GM23338 (cell line): ENCODE measurements at regions not wholly inside any gene's neighbourhood (a gene's known extent, or its start where the extent isn't known, plus 50 kb on each side); places are given as distances from the start of the nearest gene placed in this dataset.

Experiments used
- ATAC-seq: fragments of 200-7000 bp; cut with Tn5 transposase; 3 replicates; pipeline ENCODE4 v1.9.1; 2020
- DNase-seq: peaks from one replicate; pipeline ENCODE4 v3.0.0-alpha.2; 2015; ENCODE audit warnings: low spot score
- H2AFZ ChIP-seq: fragments of 200-600 bp; sonication (generic); 2 replicates; pipeline ENCODE4 v1.8.0; 2016; ENCODE audit warnings: antibody characterized with exemption, mild to moderate bottlenecking, moderate library complexity
- H3F3A ChIP-seq: fragments of 200-600 bp; sonication (generic); replicated peaks from 2 replicates; pipeline ENCODE4 v1.8.0; 2017; ENCODE audit warnings: antibody characterized with exemption, mixed run types, low read depth
- H3K27ac ChIP-seq: fragments of 200-600 bp; sonication (generic); 2 replicates; pipeline ENCODE4 v1.6.1; 2016; ENCODE audit warnings: low read depth
- H3K27me3 ChIP-seq: fragments of 200-600 bp; sonication (generic); 2 replicates; pipeline ENCODE4 v1.8.0; 2016; ENCODE audit warnings: mild to moderate bottlenecking, mixed run types, moderate library complexity; ENCODE audit not compliant: insufficient read depth
- H3K36me3 ChIP-seq: fragments of 200-600 bp; sonication (generic); 2 replicates; pipeline ENCODE4 v1.8.0; 2016; ENCODE audit warnings: mild to moderate bottlenecking; ENCODE audit not compliant: insufficient read depth
- H3K4me1 ChIP-seq: fragments of 200-600 bp; sonication (generic); 2 replicates; pipeline ENCODE4 v1.8.0; 2016; ENCODE audit warnings: mild to moderate bottlenecking, moderate library complexity; ENCODE audit not compliant: insufficient read depth
- H3K4me2 ChIP-seq: fragments of 200-600 bp; sonication (generic); 2 replicates; pipeline ENCODE4 v1.7.1; 2017; ENCODE audit warnings: mixed run types
- H3K4me3 ChIP-seq: fragments of 200-600 bp; sonication (generic); 2 replicates; pipeline ENCODE4 v1.6.1; 2016; ENCODE audit warnings: mixed run types
- H3K79me2 ChIP-seq: fragments of 200-600 bp; sonication (generic); replicated peaks from 2 replicates; pipeline ENCODE4 v1.8.0; 2017; ENCODE audit warnings: mild to moderate bottlenecking; ENCODE audit not compliant: insufficient read depth
- H3K9me2 ChIP-seq: fragments of 200-600 bp; sonication (generic); 2 replicates; pipeline ENCODE4 v1.8.0; 2017; ENCODE audit not compliant: insufficient read depth
- H4K20me1 ChIP-seq: fragments of 200-600 bp; sonication (generic); replicated peaks from 2 replicates; pipeline ENCODE4 v1.8.0; 2017; ENCODE audit warnings: mild to moderate bottlenecking; ENCODE audit not compliant: insufficient read depth
- H3K27ac Mint-ChIP-seq: 2 replicates; pipeline ENCODE4 v1.8.0; 2020; ENCODE audit warnings: inconsistent platforms, mild to moderate bottlenecking, moderate library complexity, mixed read lengths
- H3K27me3 Mint-ChIP-seq: 3 replicates; pipeline ENCODE4 v1.8.0; 2022; ENCODE audit warnings: low read depth, mild to moderate bottlenecking, moderate library complexity, mixed read lengths, inconsistent platforms; ENCODE audit not compliant: insufficient read depth, poor library complexity
- H3K36me3 Mint-ChIP-seq: 3 replicates; pipeline ENCODE4 v1.8.0; 2021; ENCODE audit warnings: low read depth, mild to moderate bottlenecking, inconsistent platforms, moderate library complexity, mixed read lengths
- H3K4me1 Mint-ChIP-seq: 3 replicates; pipeline ENCODE4 v1.8.0; 2020; ENCODE audit warnings: mild to moderate bottlenecking, inconsistent platforms, mixed read lengths
- H3K4me3 Mint-ChIP-seq: 3 replicates; pipeline ENCODE4 v1.8.0; 2021; ENCODE audit warnings: moderate library complexity, mild to moderate bottlenecking, inconsistent platforms, mixed read lengths
- H3K9me3 Mint-ChIP-seq: 3 replicates; pipeline ENCODE4 v1.8.0; 2020; ENCODE audit warnings: moderate library complexity, mild to moderate bottlenecking, inconsistent platforms, mixed read lengths
- CREB1 ChIP-seq: fragments of 250-450 bp; sonication (Bioruptor Pico); IDR thresholded peaks from 2 replicates; pipeline ENCODE4 v1.5.0; 2020; ENCODE audit warnings: low read depth, mild to moderate bottlenecking, moderate library complexity
- EZH2 ChIP-seq: fragments of 200-600 bp; sonication (generic); IDR thresholded peaks from one replicate; pipeline ENCODE4 v1.8.0; 2017; ENCODE audit warnings: antibody characterized with exemption, mild to moderate bottlenecking, low read depth; ENCODE audit not compliant: unreplicated experiment
- EZH2phosphoT487 ChIP-seq: fragments of 200-600 bp; sonication (generic); IDR thresholded peaks from one replicate; pipeline ENCODE4 v1.8.1; 2018; ENCODE audit warnings: antibody characterized with exemption; ENCODE audit not compliant: unreplicated experiment
- JUNB ChIP-seq: IDR thresholded peaks from one replicate; pipeline ENCODE4 v1.6.1; 2016; ENCODE audit warnings: antibody characterized with exemption; ENCODE audit not compliant: unreplicated experiment
- NANOG ChIP-seq: IDR thresholded peaks from 2 replicates; pipeline ENCODE4 v1.6.1; 2016; ENCODE audit warnings: antibody characterized with exemption, borderline replicate concordance
- POLR2AphosphoS5 ChIP-seq: IDR thresholded peaks from 2 replicates; pipeline ENCODE4 v1.6.1; 2016; ENCODE audit warnings: antibody characterized with exemption, low read depth
- STAT1 ChIP-seq: IDR thresholded peaks from one replicate; pipeline ENCODE4 v1.6.1; 2016; ENCODE audit warnings: antibody characterized with exemption; ENCODE audit not compliant: unreplicated experiment
- ZNF114 ChIP-seq: fragments of 250-450 bp; sonication (Bioruptor Pico); IDR thresholded peaks from 2 replicates; pipeline ENCODE4 v1.5.0; 2020; ENCODE audit warnings: mild to moderate bottlenecking, moderate library complexity
- ZNF331 ChIP-seq: fragments of 250-450 bp; sonication (Bioruptor Pico); IDR thresholded peaks from 2 replicates; pipeline ENCODE4 v1.5.0; 2020; ENCODE audit warnings: low read depth, mild to moderate bottlenecking, moderate library complexity
- TF ChIP-seq, protein P1 (sequence below): fragments of 250-450 bp; sonication (Bioruptor Pico); IDR thresholded peaks from 2 replicates; pipeline ENCODE4 v1.5.0; 2020; ENCODE audit warnings: mild to moderate bottlenecking, moderate library complexity
- TF ChIP-seq, protein P2 (sequence below): IDR thresholded peaks from 2 replicates; pipeline ENCODE4 v1.6.1; 2016; ENCODE audit warnings: antibody characterized with exemption
- TF ChIP-seq, protein P3 (sequence below), 2 experiments: fragments of 200-600 bp in 1 of 2; sonication (generic) in 1 of 2; conservative IDR thresholded peaks; 2 replicates each; pipeline versions ENCODE4 v1.5.1 to v1.6.1; 2016 to 2017; ENCODE audit warnings: antibody characterized with exemption in 2 of 2, low read depth in 2 of 2, mild to moderate bottlenecking in 2 of 2, moderate library complexity in 1 of 2
- TF ChIP-seq, protein P4 (sequence below): IDR thresholded peaks from one replicate; pipeline ENCODE4 v1.6.1; 2018; ENCODE audit warnings: antibody characterized with exemption; ENCODE audit not compliant: unreplicated experiment

DNA sequence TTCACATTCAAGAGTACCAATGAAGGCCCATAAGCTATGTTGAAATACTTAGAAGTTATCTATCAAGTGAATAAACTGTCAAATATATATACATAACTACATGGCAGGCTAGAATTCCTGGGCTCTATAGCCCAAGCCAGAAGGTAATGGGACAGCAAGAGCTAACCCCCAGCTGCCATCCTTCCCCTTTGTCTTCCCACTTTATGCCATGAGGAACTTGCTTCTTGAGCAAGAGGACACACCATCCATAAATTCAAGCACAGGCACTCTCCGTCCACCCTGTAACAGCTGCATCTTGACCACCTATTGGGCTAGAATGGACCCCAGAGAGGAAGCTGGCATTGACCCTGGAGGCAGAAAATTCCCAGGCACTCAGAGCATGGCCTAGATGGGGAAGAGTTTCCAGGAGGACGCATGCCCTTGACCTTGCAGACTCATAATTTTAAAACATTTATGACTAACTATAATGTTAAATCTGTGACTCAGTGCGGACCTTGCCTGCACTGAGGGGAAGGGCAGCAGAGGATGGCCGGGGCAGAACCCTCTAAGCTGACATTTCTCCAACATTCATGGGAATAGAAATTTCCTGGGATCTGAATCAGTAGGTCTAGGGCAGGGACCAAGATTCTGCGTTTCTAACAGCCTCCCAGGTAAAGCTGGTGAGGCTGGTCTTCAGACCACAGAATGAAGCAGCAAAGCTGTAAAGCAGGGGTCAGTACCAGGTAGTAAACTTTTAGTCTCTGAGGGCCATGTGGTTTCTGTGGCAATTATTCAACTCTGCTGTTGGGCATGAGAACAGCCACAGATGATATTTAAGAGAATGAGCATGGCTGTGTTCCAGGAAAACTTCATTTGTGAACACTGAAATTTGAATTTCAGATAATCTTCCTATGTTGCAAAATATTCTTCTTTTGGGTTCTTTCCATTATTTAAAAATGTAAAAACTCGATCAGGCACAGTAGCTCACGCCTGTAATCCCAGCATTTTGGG is 71.4 kb upstream of the CLDN10 start:
- no peaks in the 10 kb centered on the region for H3K9me3 Mint-ChIP-seq
- TF ChIP-seq, protein P1, sequence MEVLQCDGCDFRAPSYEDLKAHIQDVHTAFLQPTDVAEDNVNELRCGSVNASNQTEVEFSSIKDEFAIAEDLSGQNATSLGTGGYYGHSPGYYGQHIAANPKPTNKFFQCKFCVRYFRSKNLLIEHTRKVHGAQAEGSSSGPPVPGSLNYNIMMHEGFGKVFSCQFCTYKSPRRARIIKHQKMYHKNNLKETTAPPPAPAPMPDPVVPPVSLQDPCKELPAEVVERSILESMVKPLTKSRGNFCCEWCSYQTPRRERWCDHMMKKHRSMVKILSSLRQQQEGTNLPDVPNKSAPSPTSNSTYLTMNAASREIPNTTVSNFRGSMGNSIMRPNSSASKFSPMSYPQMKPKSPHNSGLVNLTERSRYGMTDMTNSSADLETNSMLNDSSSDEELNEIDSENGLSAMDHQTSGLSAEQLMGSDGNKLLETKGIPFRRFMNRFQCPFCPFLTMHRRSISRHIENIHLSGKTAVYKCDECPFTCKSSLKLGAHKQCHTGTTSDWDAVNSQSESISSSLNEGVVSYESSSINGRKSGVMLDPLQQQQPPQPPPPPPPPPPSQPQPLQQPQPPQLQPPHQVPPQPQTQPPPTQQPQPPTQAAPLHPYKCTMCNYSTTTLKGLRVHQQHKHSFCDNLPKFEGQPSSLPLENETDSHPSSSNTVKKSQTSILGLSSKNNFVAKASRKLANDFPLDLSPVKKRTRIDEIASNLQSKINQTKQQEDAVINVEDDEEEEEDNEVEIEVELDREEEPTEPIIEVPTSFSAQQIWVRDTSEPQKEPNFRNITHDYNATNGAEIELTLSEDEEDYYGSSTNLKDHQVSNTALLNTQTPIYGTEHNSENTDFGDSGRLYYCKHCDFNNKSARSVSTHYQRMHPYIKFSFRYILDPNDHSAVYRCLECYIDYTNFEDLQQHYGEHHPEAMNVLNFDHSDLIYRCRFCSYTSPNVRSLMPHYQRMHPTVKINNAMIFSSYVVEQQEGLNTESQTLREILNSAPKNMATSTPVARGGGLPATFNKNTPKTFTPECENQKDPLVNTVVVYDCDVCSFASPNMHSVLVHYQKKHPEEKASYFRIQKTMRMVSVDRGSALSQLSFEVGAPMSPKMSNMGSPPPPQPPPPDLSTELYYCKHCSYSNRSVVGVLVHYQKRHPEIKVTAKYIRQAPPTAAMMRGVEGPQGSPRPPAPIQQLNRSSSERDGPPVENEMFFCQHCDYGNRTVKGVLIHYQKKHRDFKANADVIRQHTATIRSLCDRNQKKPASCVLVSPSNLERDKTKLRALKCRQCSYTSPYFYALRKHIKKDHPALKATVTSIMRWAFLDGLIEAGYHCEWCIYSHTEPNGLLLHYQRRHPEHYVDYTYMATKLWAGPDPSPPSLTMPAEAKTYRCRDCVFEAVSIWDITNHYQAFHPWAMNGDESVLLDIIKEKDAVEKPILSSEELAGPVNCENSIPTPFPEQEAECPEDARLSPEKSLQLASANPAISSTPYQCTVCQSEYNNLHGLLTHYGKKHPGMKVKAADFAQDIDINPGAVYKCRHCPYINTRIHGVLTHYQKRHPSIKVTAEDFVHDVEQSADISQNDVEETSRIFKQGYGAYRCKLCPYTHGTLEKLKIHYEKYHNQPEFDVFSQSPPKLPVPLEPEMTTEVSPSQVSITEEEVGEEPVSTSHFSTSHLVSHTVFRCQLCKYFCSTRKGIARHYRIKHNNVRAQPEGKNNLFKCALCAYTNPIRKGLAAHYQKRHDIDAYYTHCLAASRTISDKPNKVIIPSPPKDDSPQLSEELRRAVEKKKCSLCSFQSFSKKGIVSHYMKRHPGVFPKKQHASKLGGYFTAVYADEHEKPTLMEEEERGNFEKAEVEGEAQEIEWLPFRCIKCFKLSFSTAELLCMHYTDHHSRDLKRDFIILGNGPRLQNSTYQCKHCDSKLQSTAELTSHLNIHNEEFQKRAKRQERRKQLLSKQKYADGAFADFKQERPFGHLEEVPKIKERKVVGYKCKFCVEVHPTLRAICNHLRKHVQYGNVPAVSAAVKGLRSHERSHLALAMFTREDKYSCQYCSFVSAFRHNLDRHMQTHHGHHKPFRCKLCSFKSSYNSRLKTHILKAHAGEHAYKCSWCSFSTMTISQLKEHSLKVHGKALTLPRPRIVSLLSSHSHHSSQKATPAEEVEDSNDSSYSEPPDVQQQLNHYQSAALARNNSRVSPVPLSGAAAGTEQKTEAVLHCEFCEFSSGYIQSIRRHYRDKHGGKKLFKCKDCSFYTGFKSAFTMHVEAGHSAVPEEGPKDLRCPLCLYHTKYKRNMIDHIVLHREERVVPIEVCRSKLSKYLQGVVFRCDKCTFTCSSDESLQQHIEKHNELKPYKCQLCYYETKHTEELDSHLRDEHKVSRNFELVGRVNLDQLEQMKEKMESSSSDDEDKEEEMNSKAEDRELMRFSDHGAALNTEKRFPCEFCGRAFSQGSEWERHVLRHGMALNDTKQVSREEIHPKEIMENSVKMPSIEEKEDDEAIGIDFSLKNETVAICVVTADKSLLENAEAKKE (CRISPR knock-in tag) = no peak
- TF ChIP-seq STAT1 (no peak), EZH2phosphoT487 (no peak), CREB1 (CRISPR knock-in tag) (no peak), EZH2 (no peak), NANOG (no peak), JUNB (no peak), ZNF331 (CRISPR knock-in tag) (no peak), POLR2AphosphoS5 (no peak), ZNF114 (no peak)
- TF ChIP-seq, protein P2, sequence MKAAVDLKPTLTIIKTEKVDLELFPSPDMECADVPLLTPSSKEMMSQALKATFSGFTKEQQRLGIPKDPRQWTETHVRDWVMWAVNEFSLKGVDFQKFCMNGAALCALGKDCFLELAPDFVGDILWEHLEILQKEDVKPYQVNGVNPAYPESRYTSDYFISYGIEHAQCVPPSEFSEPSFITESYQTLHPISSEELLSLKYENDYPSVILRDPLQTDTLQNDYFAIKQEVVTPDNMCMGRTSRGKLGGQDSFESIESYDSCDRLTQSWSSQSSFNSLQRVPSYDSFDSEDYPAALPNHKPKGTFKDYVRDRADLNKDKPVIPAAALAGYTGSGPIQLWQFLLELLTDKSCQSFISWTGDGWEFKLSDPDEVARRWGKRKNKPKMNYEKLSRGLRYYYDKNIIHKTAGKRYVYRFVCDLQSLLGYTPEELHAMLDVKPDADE = no peak
- TF ChIP-seq, protein P3, sequence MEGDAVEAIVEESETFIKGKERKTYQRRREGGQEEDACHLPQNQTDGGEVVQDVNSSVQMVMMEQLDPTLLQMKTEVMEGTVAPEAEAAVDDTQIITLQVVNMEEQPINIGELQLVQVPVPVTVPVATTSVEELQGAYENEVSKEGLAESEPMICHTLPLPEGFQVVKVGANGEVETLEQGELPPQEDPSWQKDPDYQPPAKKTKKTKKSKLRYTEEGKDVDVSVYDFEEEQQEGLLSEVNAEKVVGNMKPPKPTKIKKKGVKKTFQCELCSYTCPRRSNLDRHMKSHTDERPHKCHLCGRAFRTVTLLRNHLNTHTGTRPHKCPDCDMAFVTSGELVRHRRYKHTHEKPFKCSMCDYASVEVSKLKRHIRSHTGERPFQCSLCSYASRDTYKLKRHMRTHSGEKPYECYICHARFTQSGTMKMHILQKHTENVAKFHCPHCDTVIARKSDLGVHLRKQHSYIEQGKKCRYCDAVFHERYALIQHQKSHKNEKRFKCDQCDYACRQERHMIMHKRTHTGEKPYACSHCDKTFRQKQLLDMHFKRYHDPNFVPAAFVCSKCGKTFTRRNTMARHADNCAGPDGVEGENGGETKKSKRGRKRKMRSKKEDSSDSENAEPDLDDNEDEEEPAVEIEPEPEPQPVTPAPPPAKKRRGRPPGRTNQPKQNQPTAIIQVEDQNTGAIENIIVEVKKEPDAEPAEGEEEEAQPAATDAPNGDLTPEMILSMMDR (conservative IDR thresholded peaks at IDR 0.05; ENCODE audit: low read depth in 2 of 2) = no peak
- TF ChIP-seq, protein P4, sequence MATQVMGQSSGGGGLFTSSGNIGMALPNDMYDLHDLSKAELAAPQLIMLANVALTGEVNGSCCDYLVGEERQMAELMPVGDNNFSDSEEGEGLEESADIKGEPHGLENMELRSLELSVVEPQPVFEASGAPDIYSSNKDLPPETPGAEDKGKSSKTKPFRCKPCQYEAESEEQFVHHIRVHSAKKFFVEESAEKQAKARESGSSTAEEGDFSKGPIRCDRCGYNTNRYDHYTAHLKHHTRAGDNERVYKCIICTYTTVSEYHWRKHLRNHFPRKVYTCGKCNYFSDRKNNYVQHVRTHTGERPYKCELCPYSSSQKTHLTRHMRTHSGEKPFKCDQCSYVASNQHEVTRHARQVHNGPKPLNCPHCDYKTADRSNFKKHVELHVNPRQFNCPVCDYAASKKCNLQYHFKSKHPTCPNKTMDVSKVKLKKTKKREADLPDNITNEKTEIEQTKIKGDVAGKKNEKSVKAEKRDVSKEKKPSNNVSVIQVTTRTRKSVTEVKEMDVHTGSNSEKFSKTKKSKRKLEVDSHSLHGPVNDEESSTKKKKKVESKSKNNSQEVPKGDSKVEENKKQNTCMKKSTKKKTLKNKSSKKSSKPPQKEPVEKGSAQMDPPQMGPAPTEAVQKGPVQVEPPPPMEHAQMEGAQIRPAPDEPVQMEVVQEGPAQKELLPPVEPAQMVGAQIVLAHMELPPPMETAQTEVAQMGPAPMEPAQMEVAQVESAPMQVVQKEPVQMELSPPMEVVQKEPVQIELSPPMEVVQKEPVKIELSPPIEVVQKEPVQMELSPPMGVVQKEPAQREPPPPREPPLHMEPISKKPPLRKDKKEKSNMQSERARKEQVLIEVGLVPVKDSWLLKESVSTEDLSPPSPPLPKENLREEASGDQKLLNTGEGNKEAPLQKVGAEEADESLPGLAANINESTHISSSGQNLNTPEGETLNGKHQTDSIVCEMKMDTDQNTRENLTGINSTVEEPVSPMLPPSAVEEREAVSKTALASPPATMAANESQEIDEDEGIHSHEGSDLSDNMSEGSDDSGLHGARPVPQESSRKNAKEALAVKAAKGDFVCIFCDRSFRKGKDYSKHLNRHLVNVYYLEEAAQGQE = no peak

More for the DNA sequence above, 71.4 kb upstream of the CLDN10 start:
- no peaks in the 10 kb centered on the region for H3K36me3 Mint-ChIP-seq
- H4K20me1 ChIP-seq = no peaks in the 10 kb centered on the region
- H3K4me1 ChIP-seq = no peaks in the 10 kb centered on the region
- peaks cover 4% of the 10 kb centered on the region for H3K27me3 Mint-ChIP-seq
- no peak overlapping the region for H3K4me2 ChIP-seq
- no peak for ATAC-seq
- H3K27ac Mint-ChIP-seq = no peak overlapping the region
- H3F3A ChIP-seq = no peaks in the 10 kb centered on the region
- H3K4me3 Mint-ChIP-seq = no peak overlapping the region
- H3K27ac ChIP-seq = no peak overlapping the region
- no peak for DNase-seq
- no peaks in the 10 kb centered on the region for H3K27me3 ChIP-seq
- no peaks in the 10 kb centered on the region for H3K79me2 ChIP-seq
- no peak overlapping the region for H2AFZ ChIP-seq
- no peaks in the 10 kb centered on the region for H3K9me2 ChIP-seq
- H3K4me1 Mint-ChIP-seq = no peaks in the 10 kb centered on the region; the same call in 2 of the 3 replicates
- no peaks in the 10 kb centered on the region for H3K36me3 ChIP-seq
- H3K4me3 ChIP-seq = no peak overlapping the region
